Erythroblast (primary cell): ENCODE measurements at regions not wholly inside any gene's neighbourhood (a gene's known extent, or its start where the extent isn't known, plus 50 kb on each side); places are given as distances from the start of the nearest gene placed in this dataset.

ENCODE experiments used
- GATA1 ChIP-seq: IDR thresholded peaks from 2 replicates; pipeline ENCODE4 v1.6.1; 2011; ENCODE audit warnings: low read depth, mild to moderate bottlenecking, control low read depth, low read length, moderate library complexity
- POLR2A ChIP-seq: IDR thresholded peaks from 2 replicates; pipeline ENCODE4 v1.6.1; 2011; ENCODE audit warnings: mild to moderate bottlenecking, low read length

DNA sequence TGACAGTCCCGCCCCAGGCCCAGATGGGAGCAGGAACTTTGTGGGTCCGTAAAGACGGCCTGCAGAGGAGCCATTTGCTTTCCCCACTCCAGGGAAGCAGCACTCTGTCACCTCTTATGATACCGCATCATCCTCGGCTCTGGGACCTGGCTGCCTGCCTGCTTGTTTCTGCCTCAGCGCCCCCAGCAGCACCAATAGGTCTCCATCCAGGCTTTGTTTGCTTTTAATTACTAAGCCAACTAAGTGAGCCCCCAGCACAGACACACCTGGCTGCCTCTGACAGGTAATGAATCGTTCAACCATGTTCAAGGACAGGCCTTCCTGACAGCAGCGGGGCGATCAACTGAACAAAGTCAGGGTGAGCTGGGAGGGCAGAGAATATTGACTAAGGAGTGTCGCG is 141.4 kb downstream of the C5orf15 start:
- no peak for TF ChIP-seq POLR2A
- TF ChIP-seq GATA1 = no peak
